Smooth muscle cell (in vitro differentiated cells): ENCODE measurements at regions not wholly inside any gene's neighbourhood (a gene's known extent, or its start where the extent isn't known, plus 50 kb on each side); places are given as distances from the start of the nearest gene placed in this dataset.

Experiments
- DNase-seq: peaks from one replicate; lab custom pipeline; 2025; ENCODE audit not compliant: unreplicated experiment; lab: John Stamatoyannopoulos, UW
- H2AFZ ChIP-seq: fragments of 200-600 bp; sonication (generic); 2 replicates; pipeline ENCODE4 v1.6.0; 2016; ENCODE audit warnings: antibody characterized with exemption, low read depth, mild to moderate bottlenecking
- H3F3A ChIP-seq: fragments of 200-600 bp; sonication (generic); 2 replicates; pipeline ENCODE4 v1.6.0; 2017; ENCODE audit warnings: antibody characterized with exemption, low read depth
- H3K27ac ChIP-seq: fragments of 200-600 bp; sonication (generic); 2 replicates; pipeline ENCODE4 v1.5.1; 2016; ENCODE audit warnings: low read depth, mild to moderate bottlenecking
- H3K27me3 ChIP-seq: fragments of 200-600 bp; sonication (generic); 2 replicates; pipeline ENCODE4 v1.6.1; 2016; ENCODE audit warnings: low read depth, mild to moderate bottlenecking
- H3K36me3 ChIP-seq: fragments of 200-600 bp; sonication (generic); 2 replicates; pipeline ENCODE4 v1.5.1; 2016; ENCODE audit warnings: low read depth
- H3K4me1 ChIP-seq: fragments of 200-600 bp; sonication (generic); 2 replicates; pipeline ENCODE4 v1.5.1; 2016; ENCODE audit warnings: low read depth
- H3K4me2 ChIP-seq: fragments of 200-600 bp; sonication (generic); 2 replicates; pipeline ENCODE4 v1.6.0; 2016; ENCODE audit warnings: mild to moderate bottlenecking
- H3K4me3 ChIP-seq: fragments of 200-600 bp; sonication (generic); 2 replicates; pipeline ENCODE4 v1.5.1; 2016; ENCODE audit warnings: mild to moderate bottlenecking
- H3K79me2 ChIP-seq: fragments of 200-600 bp; sonication (generic); 2 replicates; pipeline ENCODE4 v1.6.0; 2016; ENCODE audit warnings: low read depth, mild to moderate bottlenecking
- H3K9ac ChIP-seq: fragments of 200-600 bp; sonication (generic); 2 replicates; pipeline ENCODE4 v1.6.0; 2016; ENCODE audit warnings: low read depth
- H3K9me3 ChIP-seq: fragments of 200-600 bp; sonication (generic); replicated peaks from 2 replicates; pipeline ENCODE4 v1.5.1; 2016; ENCODE audit warnings: low read depth
- H4K20me1 ChIP-seq: fragments of 200-600 bp; sonication (generic); 2 replicates; pipeline ENCODE4 v1.6.0; 2016; ENCODE audit warnings: low read depth
- WGBS: methylation state at CpG from one replicate; pipeline ENCODE4 v1.1.7; 2016; ENCODE audit warnings: low lambda C conversion rate; 5-methylcytosine and 5-hydroxymethylcytosine counted together
- TF ChIP-seq, protein P1 (sequence below): fragments of 200-600 bp; sonication (generic); IDR thresholded peaks from 2 replicates; pipeline ENCODE4 v1.5.1; 2017; ENCODE audit warnings: borderline replicate concordance, mild to moderate bottlenecking, antibody characterized with exemption; ENCODE audit not compliant: insufficient read depth, poor library complexity, severe bottlenecking

DNA sequence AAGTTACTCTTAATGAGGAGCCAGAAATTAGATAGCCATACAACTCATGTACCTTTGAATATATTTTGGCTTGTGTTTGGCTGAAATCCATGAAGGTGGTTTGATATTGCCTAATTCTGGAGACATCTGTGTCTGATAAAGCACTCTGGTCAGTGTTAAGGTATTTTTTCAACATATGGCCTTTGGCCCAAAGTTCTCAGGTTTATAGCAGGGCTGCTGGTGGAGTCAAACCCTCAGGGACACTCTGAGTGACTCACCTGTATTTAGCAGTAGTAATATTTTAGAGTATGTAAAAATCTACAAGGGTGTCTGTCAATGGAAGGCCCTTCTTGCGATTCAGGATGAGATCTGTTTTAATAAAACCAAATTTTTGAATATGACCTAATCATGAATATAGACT is 666.5 kb downstream of the SLC4A3 start:
- WGBS, result 100% methylated on average over 1 of the region's 1 CpG
- Histone ChIP-seq H3K36me3 (no peaks in the 10 kb centered on the region), H3K4me1 (no peaks in the 10 kb centered on the region), H3K9ac (no peak overlapping the region), H3K79me2 (no peaks in the 10 kb centered on the region), H4K20me1 (no peaks in the 10 kb centered on the region), H3K27me3 (no peaks in the 10 kb centered on the region), H3K27ac (no peak overlapping the region), H3F3A (no peaks in the 10 kb centered on the region), H3K4me2 (no peak overlapping the region), H2AFZ (no peak overlapping the region), H3K4me3 (no peak overlapping the region), H3K9me3 (peaks cover 8% of the 10 kb centered on the region)
- DNase-seq, result no peak
- TF ChIP-seq, protein P1, sequence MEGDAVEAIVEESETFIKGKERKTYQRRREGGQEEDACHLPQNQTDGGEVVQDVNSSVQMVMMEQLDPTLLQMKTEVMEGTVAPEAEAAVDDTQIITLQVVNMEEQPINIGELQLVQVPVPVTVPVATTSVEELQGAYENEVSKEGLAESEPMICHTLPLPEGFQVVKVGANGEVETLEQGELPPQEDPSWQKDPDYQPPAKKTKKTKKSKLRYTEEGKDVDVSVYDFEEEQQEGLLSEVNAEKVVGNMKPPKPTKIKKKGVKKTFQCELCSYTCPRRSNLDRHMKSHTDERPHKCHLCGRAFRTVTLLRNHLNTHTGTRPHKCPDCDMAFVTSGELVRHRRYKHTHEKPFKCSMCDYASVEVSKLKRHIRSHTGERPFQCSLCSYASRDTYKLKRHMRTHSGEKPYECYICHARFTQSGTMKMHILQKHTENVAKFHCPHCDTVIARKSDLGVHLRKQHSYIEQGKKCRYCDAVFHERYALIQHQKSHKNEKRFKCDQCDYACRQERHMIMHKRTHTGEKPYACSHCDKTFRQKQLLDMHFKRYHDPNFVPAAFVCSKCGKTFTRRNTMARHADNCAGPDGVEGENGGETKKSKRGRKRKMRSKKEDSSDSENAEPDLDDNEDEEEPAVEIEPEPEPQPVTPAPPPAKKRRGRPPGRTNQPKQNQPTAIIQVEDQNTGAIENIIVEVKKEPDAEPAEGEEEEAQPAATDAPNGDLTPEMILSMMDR, result no peak

DNA sequence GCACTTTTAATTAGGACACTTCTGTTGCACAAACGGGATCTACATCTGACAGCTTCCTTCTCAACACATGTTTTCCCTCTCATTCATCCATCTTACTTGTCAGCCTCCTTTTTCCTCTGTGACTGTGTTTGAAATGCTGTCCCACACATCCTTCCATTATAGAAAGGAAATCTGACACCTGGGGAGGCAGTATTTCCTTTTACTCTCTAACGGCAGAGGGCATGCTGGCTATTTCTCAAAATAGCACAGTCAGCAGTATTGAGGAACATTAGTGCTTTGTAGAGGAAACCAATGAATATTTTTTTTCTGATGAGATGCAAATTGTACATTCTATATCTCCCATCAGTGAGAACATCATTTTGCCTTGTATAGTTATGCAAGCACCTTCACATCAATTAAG is 668.7 kb downstream of the SLC4A3 start:
- Histone ChIP-seq H4K20me1 (no peaks in the 10 kb centered on the region), H3K27me3 (no peaks in the 10 kb centered on the region), H3F3A (no peaks in the 10 kb centered on the region), H3K79me2 (no peaks in the 10 kb centered on the region), H3K4me2 (no peak overlapping the region), H3K9me3 (peaks cover 8% of the 10 kb centered on the region), H3K36me3 (no peaks in the 10 kb centered on the region), H3K27ac (no peak overlapping the region), H3K9ac (no peak overlapping the region), H2AFZ (no peak overlapping the region), H3K4me3 (no peak overlapping the region), H3K4me1 (no peaks in the 10 kb centered on the region)
- 68% methylated on average over 2 of the region's 2 CpGs for WGBS
- DNase-seq, result no peak
- TF ChIP-seq, protein P1, result no peak

DNA sequence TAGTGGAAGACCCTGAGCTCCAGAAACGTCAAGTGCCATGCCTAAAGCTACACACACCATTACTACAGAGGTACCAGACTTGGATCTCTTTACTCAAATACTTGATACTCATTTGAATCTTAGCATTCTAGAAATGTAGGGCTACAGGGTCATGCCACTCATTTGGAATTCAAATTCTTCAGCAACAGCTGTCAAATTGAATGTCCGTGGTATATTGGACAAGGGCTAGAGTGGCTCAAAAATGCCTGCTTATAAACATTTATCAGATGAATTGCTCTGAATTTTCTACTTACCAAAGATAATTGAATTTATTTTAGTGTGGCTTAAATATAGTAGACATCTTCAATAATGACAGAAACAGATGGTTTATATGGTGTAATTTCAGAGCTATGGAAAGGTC is 669.7 kb downstream of the SLC4A3 start:
- Histone ChIP-seq H3K4me2 (no peak overlapping the region), H3K79me2 (no peaks in the 10 kb centered on the region), H3K4me1 (no peaks in the 10 kb centered on the region), H3K9ac (no peak overlapping the region), H3K27me3 (no peaks in the 10 kb centered on the region), H3K9me3 (peaks cover 6% of the 10 kb centered on the region), H3K4me3 (no peak overlapping the region), H3K36me3 (no peaks in the 10 kb centered on the region), H4K20me1 (no peaks in the 10 kb centered on the region), H2AFZ (no peak overlapping the region), H3K27ac (no peak overlapping the region), H3F3A (no peaks in the 10 kb centered on the region)
- no peak for DNase-seq
- TF ChIP-seq, protein P1, result no peak
- WGBS, result 99% methylated on average over 2 of the region's 2 CpGs

DNA sequence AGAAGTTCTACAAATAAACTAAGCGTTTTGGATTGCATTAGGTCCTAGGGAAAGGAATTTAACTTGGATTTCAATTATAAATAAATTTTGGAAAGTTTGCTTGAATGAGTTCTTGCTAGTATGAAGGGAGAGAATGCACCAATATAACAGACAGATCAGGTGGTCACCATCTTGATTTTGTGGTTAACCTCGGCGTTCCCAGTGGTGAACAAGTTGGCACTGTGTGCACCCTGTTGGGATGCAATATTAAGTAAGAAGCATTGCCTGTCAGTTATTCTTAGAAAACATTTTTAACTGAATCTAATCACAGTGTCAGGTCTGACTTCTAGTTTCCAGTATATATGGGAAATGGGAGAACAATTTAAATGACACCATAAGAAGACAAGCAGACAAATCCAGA is 673.4 kb downstream of the SLC4A3 start:
- Histone ChIP-seq H2AFZ (no peak overlapping the region), H3F3A (no peaks in the 10 kb centered on the region), H3K9me3 (no peaks in the 10 kb centered on the region), H3K4me2 (no peak overlapping the region), H3K9ac (no peak overlapping the region), H3K27me3 (no peaks in the 10 kb centered on the region), H4K20me1 (no peaks in the 10 kb centered on the region), H3K4me1 (no peaks in the 10 kb centered on the region), H3K36me3 (no peaks in the 10 kb centered on the region), H3K27ac (no peak overlapping the region), H3K4me3 (no peak overlapping the region), H3K79me2 (no peaks in the 10 kb centered on the region)
- TF ChIP-seq, protein P1, result no peak
- DNase-seq, result no peak
- 95% methylated on average over 3 of the region's 3 CpGs for WGBS
